KMS-11 (cell line): ENCODE measurements at regions not wholly inside any gene's neighbourhood (a gene's known extent, or its start where the extent isn't known, plus 50 kb on each side); places are given as distances from the start of the nearest gene placed in this dataset.

Source experiments
- H2AFZ ChIP-seq: fragments of 200-600 bp; sonication (generic); 2 replicates; pipeline ENCODE4 v1.6.1; 2016; ENCODE audit warnings: antibody characterized with exemption, mixed run types, low read depth
- H3K27ac ChIP-seq: fragments of 200-600 bp; sonication (generic); 2 replicates; pipeline ENCODE4 v1.6.1; 2016; ENCODE audit warnings: mild to moderate bottlenecking, mixed run types
- H3K27me3 ChIP-seq: fragments of 200-600 bp; sonication (generic); 2 replicates; pipeline ENCODE4 v1.6.1; 2017; ENCODE audit warnings: mild to moderate bottlenecking, low read depth, mixed run types, moderate library complexity; ENCODE audit not compliant: insufficient read depth
- H3K36me3 ChIP-seq: fragments of 200-600 bp; sonication (generic); 2 replicates; pipeline ENCODE4 v1.6.1; 2017; ENCODE audit warnings: mild to moderate bottlenecking, mixed run types; ENCODE audit not compliant: insufficient read depth
- H3K4me1 ChIP-seq: fragments of 200-600 bp; sonication (generic); 2 replicates; pipeline ENCODE4 v1.6.1; 2016; ENCODE audit warnings: mild to moderate bottlenecking, low read depth, mixed run types; ENCODE audit not compliant: poor library complexity, severe bottlenecking
- H3K4me2 ChIP-seq: fragments of 200-600 bp; sonication (generic); 2 replicates; pipeline ENCODE4 v1.7.0; 2016; ENCODE audit warnings: mild to moderate bottlenecking, mixed run types
- H3K4me3 ChIP-seq: fragments of 200-600 bp; sonication (generic); IDR thresholded peaks from 2 replicates; pipeline ENCODE4 v1.6.1; 2017; ENCODE audit warnings: low read depth, low read length, mixed read lengths; ENCODE audit not compliant: insufficient read depth
- H3K79me2 ChIP-seq: fragments of 200-600 bp; sonication (generic); 2 replicates; pipeline ENCODE4 v1.6.1; 2016; ENCODE audit warnings: low read depth, mixed run types; ENCODE audit not compliant: insufficient read depth
- H3K9ac ChIP-seq: fragments of 200-600 bp; sonication (generic); 2 replicates; pipeline ENCODE4 v1.6.1; 2016; ENCODE audit warnings: mild to moderate bottlenecking, mixed run types
- H4K20me1 ChIP-seq: fragments of 200-600 bp; sonication (generic); 2 replicates; pipeline ENCODE4 v1.6.1; 2016; ENCODE audit warnings: mild to moderate bottlenecking, mixed run types; ENCODE audit not compliant: insufficient read depth
- CTCF ChIP-seq: fragments of 200-600 bp; sonication (generic); conservative IDR thresholded peaks from 2 replicates; pipeline ENCODE4 v1.6.1; 2017; ENCODE audit warnings: low read depth, mild to moderate bottlenecking, antibody characterized with exemption, low read length, moderate library complexity, mixed read lengths

GRCh38 chr1:192862271-192862670 is 53.4 kb downstream of the RGS2 start:
- Histone ChIP-seq H3K36me3 (no peaks in the 10 kb centered on the region), H3K4me3 (no peak overlapping the region), H3K27me3 (no peaks in the 10 kb centered on the region), H2AFZ (no peak overlapping the region), H3K9ac (no peak overlapping the region), H3K79me2 (no peaks in the 10 kb centered on the region), H3K4me2 (no peak overlapping the region), H4K20me1 (no peaks in the 10 kb centered on the region), H3K27ac (no peak overlapping the region), H3K4me1 (no peaks in the 10 kb centered on the region)
- TF ChIP-seq CTCF: no peak

- no peaks in the 10 kb centered on the region for H3K79me2 ChIP-seq
- TF ChIP-seq CTCF: no peak
- no peak overlapping the region for H2AFZ ChIP-seq
- no peaks in the 10 kb centered on the region for H3K36me3 ChIP-seq
- no peaks in the 10 kb centered on the region for H4K20me1 ChIP-seq
- H3K27ac ChIP-seq: no peak overlapping the region
- no peak overlapping the region for H3K4me2 ChIP-seq
- no peaks in the 10 kb centered on the region for H3K27me3 ChIP-seq
- no peaks in the 10 kb centered on the region for H3K4me1 ChIP-seq
- H3K4me3 ChIP-seq: no peak overlapping the region
- no peak overlapping the region for H3K9ac ChIP-seq
Measured at GRCh38 chr1:192866241-192866868, 57.5 kb downstream of the RGS2 start.

- TF ChIP-seq CTCF: no peak
- no peaks in the 10 kb centered on the region for H3K79me2 ChIP-seq
- no peak overlapping the region for H3K9ac ChIP-seq
- H3K4me1 ChIP-seq: no peaks in the 10 kb centered on the region
- no peak overlapping the region for H3K27ac ChIP-seq
- H4K20me1 ChIP-seq: no peaks in the 10 kb centered on the region
- H3K27me3 ChIP-seq: no peaks in the 10 kb centered on the region
- H2AFZ ChIP-seq: no peak overlapping the region
- no peak overlapping the region for H3K4me3 ChIP-seq
- H3K36me3 ChIP-seq: no peaks in the 10 kb centered on the region
- H3K4me2 ChIP-seq: no peak overlapping the region
Measured at GRCh38 chr1:192867180-192867579, 58.3 kb downstream of the RGS2 start.

GRCh38 chr1:192869308-192869940 is 60.6 kb downstream of the RGS2 start:
- Histone ChIP-seq H3K4me2 (no peak overlapping the region), H3K79me2 (no peaks in the 10 kb centered on the region), H3K27ac (no peak overlapping the region), H3K36me3 (no peaks in the 10 kb centered on the region), H2AFZ (no peak overlapping the region), H4K20me1 (no peaks in the 10 kb centered on the region), H3K27me3 (no peaks in the 10 kb centered on the region), H3K4me3 (no peak overlapping the region), H3K9ac (no peak overlapping the region), H3K4me1 (no peaks in the 10 kb centered on the region)
- TF ChIP-seq CTCF: no peak
